K562 (cell line): ENCODE measurements at regions not wholly inside any gene's neighbourhood (a gene's known extent, or its start where the extent isn't known, plus 50 kb on each side); places are given as distances from the start of the nearest gene placed in this dataset.

Experiments
- ATAC-seq: fragments of 200-7000 bp; cut with Tn5 transposase; 3 replicates; pipeline ENCODE4 v1.9.1; 2020; ENCODE audit warnings: moderate library complexity
- BruUV-seq: library from RNA; stranded (reverse); fragments of 400-500 nt; replicated peaks from 2 replicates; lab custom pipeline; 2021; lab: Mats Ljungman, UMichigan
- CTCF ChIA-PET: fragments of 300-600 bp; formaldehyde crosslinking; extraction: SDS; loops from one replicate; lab custom pipeline; 2021; ENCODE audit warnings: low intra/inter-chr PET ratio; lab: Yijun Ruan, JAX
- POLR2A ChIA-PET: fragments of 300-600, 350-650 bp; sonication (Branson Sonifier 250); formaldehyde crosslinking; extraction: SDS; loops from one replicate; lab custom pipeline; 2021; ENCODE audit warnings: antibody characterized with exemption, inconsistent platforms; lab: Yijun Ruan, JAX
- DNase-seq, 4 experiments: peaks; one replicate each; pipeline versions ENCODE4 v3.0.0 to v3.0.0-alpha.2; 2011 to 2018; ENCODE audit warnings: low spot score in 3 of 4, mixed read lengths in 3 of 4; ENCODE audit errors: extremely low read depth in 1 of 4
- FAIRE-seq: peaks from 2 replicates; lab custom pipeline; 2011; peaks lifted over from hg19 to GRCh38; lab: Jason Lieb, UNC
- H2AFZ ChIP-seq: 2 replicates; pipeline ENCODE4 v1.6.0; 2011; ENCODE audit warnings: low read depth, low read length, control low read depth, inconsistent platforms
- H3K27ac ChIP-seq: fragments of 200-600 bp; 3 replicates; pipeline ENCODE4 v1.8.0; 2011; ENCODE audit warnings: low read depth, mild to moderate bottlenecking, control low read depth, inconsistent platforms, low read length, moderate library complexity, mixed read lengths; ENCODE audit errors: extremely low read depth
- H3K27me3 ChIP-seq, 2 experiments: fragments of 300-600 bp in 1 of 2; 2 replicates in 1 of 2; 3 replicates in 1 of 2; pipeline versions ENCODE4 v1.6.0 to v1.8.0; 2011; ENCODE audit warnings: inconsistent platforms in 2 of 2, low read length in 2 of 2, mild to moderate bottlenecking in 1 of 2, mixed read lengths in 1 of 2, moderate library complexity in 1 of 2; ENCODE audit not compliant: control insufficient read depth in 2 of 2, insufficient read depth in 2 of 2
- H3K36me3 ChIP-seq: fragments of 300-600 bp; 3 replicates; pipeline ENCODE4 v1.8.0; 2011; ENCODE audit warnings: mild to moderate bottlenecking, low read length, inconsistent platforms; ENCODE audit not compliant: control insufficient read depth, insufficient read depth
- H3K4me1 ChIP-seq, 2 experiments: fragments of 200-600 bp in 1 of 2; replicated peaks in 1 of 2; 2 replicates in 1 of 2; 3 replicates in 1 of 2; pipeline versions ENCODE4 v1.5.1 to v1.8.0; 2011; ENCODE audit warnings: inconsistent platforms in 2 of 2, low read length in 2 of 2, mild to moderate bottlenecking in 1 of 2, mixed read lengths in 1 of 2, moderate library complexity in 1 of 2; ENCODE audit not compliant: control insufficient read depth in 2 of 2, insufficient read depth in 2 of 2
- H3K4me2 ChIP-seq: 2 replicates; pipeline ENCODE4 v1.6.1; 2011; ENCODE audit warnings: low read length, control low read depth, inconsistent platforms, mixed read lengths; ENCODE audit not compliant: insufficient read depth
- H3K4me3 ChIP-seq: fragments of 200-600 bp; sonication (generic), shearing (Covaris generic); 2 replicates; pipeline ENCODE4 v1.5.1; 2016; ENCODE audit warnings: control low read depth, inconsistent platforms
- H3K79me2 ChIP-seq: fragments of 200-600 bp; 3 replicates; pipeline ENCODE4 v1.8.0; 2011; ENCODE audit warnings: low read length, inconsistent platforms; ENCODE audit not compliant: control insufficient read depth, insufficient read depth
- H3K9ac ChIP-seq, 2 experiments: 2 replicates each; pipeline versions ENCODE4 v1.6.0 to v1.6.1; 2011; ENCODE audit warnings: low read depth in 2 of 2, low read length in 2 of 2, control low read depth in 1 of 2, inconsistent platforms in 1 of 2, mild to moderate bottlenecking in 1 of 2, mixed read lengths in 1 of 2; ENCODE audit not compliant: insufficient read depth in 1 of 2
- H3K9me1 ChIP-seq: one replicate; pipeline ENCODE4 v1.6.0; 2011; ENCODE audit warnings: inconsistent platforms, mild to moderate bottlenecking, low read length, moderate library complexity; ENCODE audit not compliant: control insufficient read depth, insufficient read depth
- H3K9me3 ChIP-seq: replicated peaks from 2 replicates; pipeline ENCODE4 v1.5.1; 2011; ENCODE audit warnings: low read depth, low read length, inconsistent platforms; ENCODE audit not compliant: control insufficient read depth, insufficient read depth
- H4K20me1 ChIP-seq: replicated peaks from 2 replicates; pipeline ENCODE4 v1.6.1; 2011; ENCODE audit warnings: low read length, inconsistent platforms, mixed read lengths; ENCODE audit not compliant: control insufficient read depth, insufficient read depth
- ETS1 ChIP-seq: conservative IDR thresholded peaks from 2 replicates; pipeline ENCODE4 v1.6.1; 2011; ENCODE audit warnings: low read depth, mild to moderate bottlenecking, low read length; ENCODE audit not compliant: control insufficient read depth
- KDM5B ChIP-seq: fragments of 200-600 bp; sonication (generic); IDR thresholded peaks from 2 replicates; pipeline ENCODE4 v1.6.1; 2012; ENCODE audit warnings: low read depth, mild to moderate bottlenecking, moderate library complexity, low read length, control low read depth, inconsistent platforms; ENCODE audit not compliant: insufficient replicate concordance
- MAFK ChIP-seq: IDR thresholded peaks from 2 replicates; pipeline ENCODE4 v1.6.1; 2011; ENCODE audit warnings: low read length, improper control_type of control experiment
- WGBS: fragments of 100-300 bp; shearing (Covaris generic); methylation state at CpG from one replicate; pipeline ENCODE4 v1.1.6; 2016; ENCODE audit warnings: low coverage, mixed read lengths; ENCODE audit not compliant: insufficient coverage; ENCODE audit errors: missing lambda C conversion rate; 5-methylcytosine and 5-hydroxymethylcytosine counted together
- in situ Hi-C: fragments of 300-500 bp; cut with MboI; formaldehyde crosslinking; loops from 4 replicates; pipeline ENCODE4 v1.15.0; 2018; ENCODE audit warnings: inconsistent platforms, mixed read lengths
- intact Hi-C: fragments of 100-400 bp; cut with micrococcal nuclease; formaldehyde crosslinking; loops from 2 replicates; pipeline ENCODE4 v1.14.2; 2022

- no peak for FAIRE-seq
- Histone ChIP-seq H3K36me3 (no peaks in the 10 kb centered on the region), H3K9ac (no peak overlapping the region), H2AFZ (no peak overlapping the region), H3K9me1 (no peaks in the 10 kb centered on the region), H3K4me2 (no peak overlapping the region)
- intact Hi-C loops: no loop called here
- BruUV-seq: no TSS peak
- POLR2A ChIA-PET: no interaction called here
- no peak for TF ChIP-seq ETS1
- TF ChIP-seq, all 486 proteins: peak for 0
- H3K27ac ChIP-seq: no peak overlapping the region
- no peak overlapping the region for H3K4me3 ChIP-seq
- in situ Hi-C loops: no loop called here
- CTCF ChIA-PET: no interaction called here
- no peak for DNase-seq
- H3K4me1 ChIP-seq: no peaks in the 10 kb centered on the region
- 4% methylated on average over 2 of the region's 2 CpGs for WGBS
- no peaks in the 10 kb centered on the region for H4K20me1 ChIP-seq
- H3K9me3 ChIP-seq: 0 out of 2 replicates have a peak, but pooled peaks cover 2% of the 10 kb centered on the region
- no peak for ATAC-seq
- H3K27me3 ChIP-seq: no peaks in the 10 kb centered on the region
- H3K79me2 ChIP-seq: no peaks in the 10 kb centered on the region
These were observed 155.9 kb upstream of the ATP10B start for GRCh38 chr5:161007879-161008278.

DNA sequence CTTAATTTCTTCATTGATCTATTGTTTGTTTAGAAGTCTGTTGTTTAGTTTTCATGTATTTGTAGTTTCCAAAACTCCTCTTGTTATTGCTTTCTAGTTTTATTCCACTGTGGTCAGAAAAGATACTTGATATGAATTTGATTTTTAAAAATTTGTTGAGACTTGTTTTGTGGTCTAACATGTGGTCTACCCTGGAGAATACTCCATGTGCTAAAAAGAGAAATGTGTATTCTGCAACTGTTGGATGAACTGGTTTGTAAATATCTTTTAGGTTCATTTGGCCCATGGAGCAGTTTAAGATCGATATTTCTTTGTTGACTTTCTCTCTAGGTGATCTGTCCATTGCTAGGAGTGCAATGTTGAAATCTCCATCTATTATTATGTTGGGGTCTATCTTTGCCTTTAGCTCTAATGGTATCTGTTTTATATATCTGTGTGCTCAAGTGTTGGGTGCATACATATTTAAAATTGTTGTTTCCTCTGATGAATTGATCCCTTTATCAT is 150.6 kb upstream of the ATP10B start:
- FAIRE-seq: no peak
- Histone ChIP-seq H3K4me3 (no peak overlapping the region), H3K4me2 (no peak overlapping the region), H4K20me1 (no peaks in the 10 kb centered on the region), H3K27ac (no peak overlapping the region), H3K9me3 (0 out of 2 replicates have a peak, but pooled peaks cover 2% of the 10 kb centered on the region), H3K27me3 (no peaks in the 10 kb centered on the region), H3K36me3 (no peaks in the 10 kb centered on the region), H3K9me1 (no peaks in the 10 kb centered on the region), H3K4me1 (no peaks in the 10 kb centered on the region), H3K79me2 (no peaks in the 10 kb centered on the region), H2AFZ (no peak overlapping the region), H3K9ac (no peak overlapping the region)
- CTCF ChIA-PET: no interaction called here
- POLR2A ChIA-PET: no interaction called here
- no peak for DNase-seq
- in situ Hi-C loops: no loop called here
- ATAC-seq: no peak
- no TSS peak for BruUV-seq
- intact Hi-C loops: no loop called here
- 0% methylated on average over 1 of the region's 1 CpG for WGBS
- TF ChIP-seq MAFK: no peak
- no peak for TF ChIP-seq KDM5B
